Bronchial epithelial cell (primary cell): ENCODE measurements at regions not wholly inside any gene's neighbourhood (a gene's known extent, or its start where the extent isn't known, plus 50 kb on each side); places are given as distances from the start of the nearest gene placed in this dataset.

ENCODE experiments used
- DNase-seq: peaks from one replicate; pipeline ENCODE4 v3.0.0-alpha.2; 2010; ENCODE audit warnings: low read depth
- FAIRE-seq: peaks from 2 replicates; lab custom pipeline; 2011; peaks lifted over from hg19 to GRCh38; lab: Jason Lieb, UNC
- H3K27me3 ChIP-seq: 2 replicates; pipeline ENCODE4 v1.5.1; 2011; ENCODE audit warnings: low read length; ENCODE audit not compliant: control insufficient read depth, insufficient read depth
- H3K36me3 ChIP-seq: 2 replicates; pipeline ENCODE4 v1.5.1; 2011; ENCODE audit warnings: low read length; ENCODE audit not compliant: control insufficient read depth, insufficient read depth
- H3K4me3 ChIP-seq: 2 replicates; pipeline ENCODE4 v1.5.1; 2011; ENCODE audit warnings: mild to moderate bottlenecking, low read depth, low read length, control low read depth
- TF ChIP-seq, protein P1 (sequence below): IDR thresholded peaks from 2 replicates; pipeline ENCODE4 v1.5.1; 2011; ENCODE audit warnings: mild to moderate bottlenecking, moderate library complexity, low read length, control low read depth, inconsistent platforms; ENCODE audit not compliant: insufficient read depth, severe bottlenecking

- Histone ChIP-seq H3K4me3 (no peak overlapping the region), H3K36me3 (no peaks in the 10 kb centered on the region), H3K27me3 (no peaks in the 10 kb centered on the region)
- DNase-seq: no peak
- TF ChIP-seq, protein P1, sequence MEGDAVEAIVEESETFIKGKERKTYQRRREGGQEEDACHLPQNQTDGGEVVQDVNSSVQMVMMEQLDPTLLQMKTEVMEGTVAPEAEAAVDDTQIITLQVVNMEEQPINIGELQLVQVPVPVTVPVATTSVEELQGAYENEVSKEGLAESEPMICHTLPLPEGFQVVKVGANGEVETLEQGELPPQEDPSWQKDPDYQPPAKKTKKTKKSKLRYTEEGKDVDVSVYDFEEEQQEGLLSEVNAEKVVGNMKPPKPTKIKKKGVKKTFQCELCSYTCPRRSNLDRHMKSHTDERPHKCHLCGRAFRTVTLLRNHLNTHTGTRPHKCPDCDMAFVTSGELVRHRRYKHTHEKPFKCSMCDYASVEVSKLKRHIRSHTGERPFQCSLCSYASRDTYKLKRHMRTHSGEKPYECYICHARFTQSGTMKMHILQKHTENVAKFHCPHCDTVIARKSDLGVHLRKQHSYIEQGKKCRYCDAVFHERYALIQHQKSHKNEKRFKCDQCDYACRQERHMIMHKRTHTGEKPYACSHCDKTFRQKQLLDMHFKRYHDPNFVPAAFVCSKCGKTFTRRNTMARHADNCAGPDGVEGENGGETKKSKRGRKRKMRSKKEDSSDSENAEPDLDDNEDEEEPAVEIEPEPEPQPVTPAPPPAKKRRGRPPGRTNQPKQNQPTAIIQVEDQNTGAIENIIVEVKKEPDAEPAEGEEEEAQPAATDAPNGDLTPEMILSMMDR: no peak
- FAIRE-seq: no peak
These were observed 102.2 kb upstream of the MIER3 start for GRCh38 chr5:57054135-57054534.

- no peaks in the 10 kb centered on the region for H3K36me3 ChIP-seq
- FAIRE-seq (no peak), DNase-seq (no peak)
- TF ChIP-seq, protein P1: no peak
- H3K4me3 ChIP-seq: no peak overlapping the region
- H3K27me3 ChIP-seq: no peaks in the 10 kb centered on the region
These were observed 102.7 kb upstream of the MIER3 start for GRCh38 chr5:57054671-57055070.

GRCh38 chr5:57055731-57056130, 103.8 kb upstream of the MIER3 start:
- no peak for FAIRE-seq
- no peak for DNase-seq
- TF ChIP-seq, protein P1: no peak
- Histone ChIP-seq H3K4me3 (no peak overlapping the region), H3K36me3 (no peaks in the 10 kb centered on the region), H3K27me3 (no peaks in the 10 kb centered on the region)

GRCh38 chr5:57063773-57064172, 110.1 kb upstream of the GPBP1 start:
- Histone ChIP-seq H3K4me3 (no peak overlapping the region), H3K27me3 (no peaks in the 10 kb centered on the region), H3K36me3 (no peaks in the 10 kb centered on the region)
- TF ChIP-seq, protein P1: no peak
- FAIRE-seq (no peak), DNase-seq (no peak)

GRCh38 chr5:57066924-57067596, 106.8 kb upstream of the GPBP1 start:
- FAIRE-seq (no peak), DNase-seq (no peak)
- Histone ChIP-seq H3K4me3 (no peak overlapping the region), H3K36me3 (no peaks in the 10 kb centered on the region), H3K27me3 (no peaks in the 10 kb centered on the region)
- TF ChIP-seq, protein P1: no peak

DNA sequence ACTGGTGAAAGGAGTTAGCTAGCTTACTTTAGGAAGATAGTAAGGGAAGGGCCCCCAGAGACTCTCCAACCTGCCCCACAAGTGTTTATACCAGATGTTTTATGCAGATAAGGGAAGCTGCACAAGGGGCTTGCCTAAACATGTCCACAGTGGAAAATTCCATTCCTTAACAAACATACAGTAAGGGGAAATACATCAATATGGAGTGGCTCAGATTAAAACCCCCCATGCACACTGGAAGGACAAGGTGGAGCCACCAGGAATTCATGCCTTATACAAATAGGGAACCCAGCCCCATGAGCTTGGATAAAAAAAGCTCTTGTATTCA, 106.3 kb upstream of the GPBP1 start:
- Histone ChIP-seq H3K27me3 (no peaks in the 10 kb centered on the region), H3K36me3 (no peaks in the 10 kb centered on the region), H3K4me3 (no peak overlapping the region)
- FAIRE-seq (no peak), DNase-seq (peak; percentile 80)
- TF ChIP-seq, protein P1: no peak
